HL-60 (cell line): ENCODE measurements at regions not wholly inside any gene's neighbourhood (a gene's known extent, or its start where the extent isn't known, plus 50 kb on each side); places are given as distances from the start of the nearest gene placed in this dataset.

Source experiments
- POLR2AphosphoS5 ChIP-seq: IDR thresholded peaks from 2 replicates; pipeline ENCODE4 v1.6.1; 2012; ENCODE audit warnings: low read depth
- SPI1 ChIP-seq: IDR thresholded peaks from 2 replicates; pipeline ENCODE4 v1.6.1; 2012; ENCODE audit warnings: low read depth, mild to moderate bottlenecking, borderline replicate concordance
- TF ChIP-seq, protein P1 (sequence below): IDR thresholded peaks from one replicate; pipeline ENCODE4 v1.5.1; 2011; ENCODE audit warnings: low read length, control low read depth, inconsistent platforms; ENCODE audit not compliant: insufficient read depth

- TF ChIP-seq, protein P1, sequence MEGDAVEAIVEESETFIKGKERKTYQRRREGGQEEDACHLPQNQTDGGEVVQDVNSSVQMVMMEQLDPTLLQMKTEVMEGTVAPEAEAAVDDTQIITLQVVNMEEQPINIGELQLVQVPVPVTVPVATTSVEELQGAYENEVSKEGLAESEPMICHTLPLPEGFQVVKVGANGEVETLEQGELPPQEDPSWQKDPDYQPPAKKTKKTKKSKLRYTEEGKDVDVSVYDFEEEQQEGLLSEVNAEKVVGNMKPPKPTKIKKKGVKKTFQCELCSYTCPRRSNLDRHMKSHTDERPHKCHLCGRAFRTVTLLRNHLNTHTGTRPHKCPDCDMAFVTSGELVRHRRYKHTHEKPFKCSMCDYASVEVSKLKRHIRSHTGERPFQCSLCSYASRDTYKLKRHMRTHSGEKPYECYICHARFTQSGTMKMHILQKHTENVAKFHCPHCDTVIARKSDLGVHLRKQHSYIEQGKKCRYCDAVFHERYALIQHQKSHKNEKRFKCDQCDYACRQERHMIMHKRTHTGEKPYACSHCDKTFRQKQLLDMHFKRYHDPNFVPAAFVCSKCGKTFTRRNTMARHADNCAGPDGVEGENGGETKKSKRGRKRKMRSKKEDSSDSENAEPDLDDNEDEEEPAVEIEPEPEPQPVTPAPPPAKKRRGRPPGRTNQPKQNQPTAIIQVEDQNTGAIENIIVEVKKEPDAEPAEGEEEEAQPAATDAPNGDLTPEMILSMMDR, result no peak
- TF ChIP-seq SPI1 (no peak), POLR2AphosphoS5 (no peak)
Measured at GRCh38 chr4:188452097-188452496, 312.9 kb downstream of the TRIML1 start.
